ENCODE measurements at regions not wholly inside any gene's neighbourhood (a gene's known extent, or its start where the extent isn't known, plus 50 kb on each side); places are given as distances from the start of the nearest gene placed in this dataset.

DNA sequence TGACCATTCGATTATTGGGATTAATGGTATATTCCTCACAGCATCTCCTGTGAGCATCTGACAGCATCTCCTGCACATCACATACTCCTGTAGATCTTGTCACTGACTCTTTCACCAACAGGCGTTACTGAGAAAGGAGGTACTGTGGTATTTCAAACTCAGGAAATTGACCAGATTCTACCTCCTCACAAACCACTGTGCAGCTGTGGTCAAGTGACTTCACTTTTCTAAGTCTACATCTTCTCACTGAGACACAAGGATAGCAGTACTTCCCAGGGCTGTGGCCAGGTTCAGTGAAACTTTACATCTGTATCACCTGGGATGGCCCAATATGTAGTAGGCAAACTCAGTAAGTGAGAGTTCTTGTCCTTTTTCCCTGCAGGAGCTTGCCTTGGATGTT is 332.3 kb upstream of the ADAMTSL1 start:
- no peak overlapping the region for H2AFZ ChIP-seq (ENCODE audit: low read depth, low read length, poor library complexity, severe bottlenecking)
- CTCF ChIA-PET: no interaction called here
- no peaks in the 10 kb centered on the region for H3K79me2 ChIP-seq (ENCODE audit: insufficient read depth, low read length)
- no peaks in the 10 kb centered on the region for H3K9me2 ChIP-seq (ENCODE audit: insufficient read depth)
- H3K27ac ChIP-seq (ENCODE audit: low read depth, low read length): no peak overlapping the region
- no peaks in the 10 kb centered on the region for H3K27me3 ChIP-seq (ENCODE audit: insufficient read depth, low read length)
- POLR2A ChIA-PET: no interaction called here
- no peak for ATAC-seq
- no peaks in the 10 kb centered on the region for H4K20me1 ChIP-seq (ENCODE audit: insufficient read depth)
- peaks cover 0 to 8% of the 10 kb centered on the region in 2 experiments; a peak in 1 of 4 replicates for H3K9me3 ChIP-seq (ENCODE audit: control insufficient read depth in 1 of 2, insufficient read depth in 1 of 2, low read depth in 1 of 2, low read length in 2 of 2)
- no peak for DNase-seq (ENCODE audit: low read depth, low spot score)
- RAD21 ChIA-PET (ENCODE audit: low non-redundant PET in 1 of 2, low total read pairs in 2 of 2, uncharacterized antibody in 2 of 2, unreplicated experiment in 2 of 2): no interaction called here
- H3K36me3 ChIP-seq (ENCODE audit: control insufficient read depth in 1 of 2, insufficient read depth in 2 of 2, low read length in 2 of 2): no peaks in the 10 kb centered on the region
- BruUV-seq (replicated peaks): no TSS peak
- no peak overlapping the region for H3K9ac ChIP-seq (ENCODE audit: low read length)
- no peak overlapping the region for H3K4me3 ChIP-seq (replicated peaks in 1 of 2; ENCODE audit: low read depth in 1 of 2, low read length in 2 of 2)
- intact Hi-C loops (cut with micrococcal nuclease): no loop called here
- no peak overlapping the region for H3K4me2 ChIP-seq (ENCODE audit: low read length)
- TF ChIP-seq ZNF274 (IDR thresholded peaks at IDR 0.05; ENCODE audit: low read depth, low read length) (no peak), POLR2A (IDR thresholded peaks at IDR 0.05; ENCODE audit: borderline replicate concordance, extremely low read depth, insufficient read depth, insufficient read length) (no peak), CBX3 (IDR thresholded peaks at IDR 0.05; ENCODE audit: low read depth) (no peak), SIN3A (IDR thresholded peaks at IDR 0.05; ENCODE audit: low read depth) (no peak), REST (IDR thresholded peaks at IDR 0.05; ENCODE audit: low read depth) (no peak), JUND (IDR thresholded peaks at IDR 0.05) (no peak), FOSL1 (IDR thresholded peaks at IDR 0.05; ENCODE audit: low read depth) (no peak), EGR1 (IDR thresholded peaks at IDR 0.05; ENCODE audit: low read depth) (no peak), YY1 (IDR thresholded peaks at IDR 0.05; ENCODE audit: extremely low read depth, insufficient replicate concordance, low read depth, low read length) (no peak), SRF (IDR thresholded peaks at IDR 0.05; ENCODE audit: low read depth) (no peak), EZH2 (IDR thresholded peaks at IDR 0.05) (no peak), SP1 (IDR thresholded peaks at IDR 0.05; ENCODE audit: low read depth) (no peak), ZBTB33 (IDR thresholded peaks at IDR 0.05; ENCODE audit: extremely low read depth, insufficient replicate concordance, low read length) (no peak), ELF1 (IDR thresholded peaks at IDR 0.05; ENCODE audit: borderline replicate concordance, low read depth) (no peak), TCF7L2 (IDR thresholded peaks at IDR 0.05; ENCODE audit: borderline replicate concordance, extremely low read depth, insufficient read depth, insufficient read length) (no peak), MAX (IDR thresholded peaks at IDR 0.05) (no peak)
- H3K4me1 ChIP-seq (ENCODE audit: control insufficient read depth in 1 of 2, insufficient read depth in 2 of 2, low read length in 2 of 2): no peaks in the 10 kb centered on the region
